ENCODE measurements at regions not wholly inside any gene's neighbourhood (a gene's known extent, or its start where the extent isn't known, plus 50 kb on each side); places are given as distances from the start of the nearest gene placed in this dataset.

GRCh38 chr14:40367717-40368116 lies 935.5 kb upstream of the FBXO33 start:
- Histone ChIP-seq H3K4me3 (ENCODE audit: low read depth in 2 of 2, low read length in 1 of 2) (no peak overlapping the region), H3K79me2 (ENCODE audit: insufficient read depth) (no peaks in the 10 kb centered on the region)

GRCh38 chr14:40365305-40365704 lies 933.1 kb upstream of the FBXO33 start:
- Histone ChIP-seq H3K79me2 (ENCODE audit: insufficient read depth) (no peaks in the 10 kb centered on the region), H3K27me3 (ENCODE audit: insufficient read depth) (no peaks in the 10 kb centered on the region), H3K4me1 (ENCODE audit: control insufficient read depth in 1 of 2, insufficient read depth in 2 of 2, low read depth in 1 of 2, low read length in 1 of 2) (no peaks in the 10 kb centered on the region), H3K27ac (ENCODE audit: low read depth in 2 of 2, low read length in 1 of 2) (no peak overlapping the region), H3K36me3 (replicated peaks in 1 of 2; ENCODE audit: control insufficient read depth in 1 of 2, insufficient read depth in 2 of 2, low read length in 1 of 2) (no peaks in the 10 kb centered on the region), H3K9me3 (no peaks in the 10 kb centered on the region), H3K4me3 (ENCODE audit: low read depth in 2 of 2, low read length in 1 of 2) (no peak overlapping the region), H3K9me2 (no peaks in the 10 kb centered on the region), H3K9ac (no peak overlapping the region), H3F3A (replicated peaks; ENCODE audit: insufficient read depth) (no peaks in the 10 kb centered on the region), H4K20me1 (ENCODE audit: insufficient read depth) (no peaks in the 10 kb centered on the region), H2AFZ (ENCODE audit: low read depth) (no peak overlapping the region), H3K4me2 (no peak overlapping the region)
- 4% methylated on average over 2 of the region's 2 CpGs for WGBS (ENCODE audit: low lambda C conversion rate)
- POLR2A ChIA-PET = no interaction called here
- CTCF ChIA-PET = no interaction called here
- no peak for DNase-seq
- no peak for TF ChIP-seq PBX3 (IDR thresholded peaks at IDR 0.05)
- TF ChIP-seq GABPA (IDR thresholded peaks at IDR 0.05; ENCODE audit: low read depth) = no peak
- TF ChIP-seq EP300 (IDR thresholded peaks at IDR 0.05; ENCODE audit: borderline replicate concordance in 1 of 2, low read depth in 1 of 2, low read length in 1 of 2) = no peak
- TF ChIP-seq YY1 (IDR thresholded peaks at IDR 0.05; ENCODE audit: low read depth) = no peak
- no peak for TF ChIP-seq CHD2 (IDR thresholded peaks at IDR 0.05; ENCODE audit: low read length, partially characterized antibody)
- no peak for TF ChIP-seq SMC3 (IDR thresholded peaks at IDR 0.05; ENCODE audit: low read depth, low read length)
- no peak for TF ChIP-seq RFX5 (IDR thresholded peaks at IDR 0.05; ENCODE audit: low read length)
- TF ChIP-seq SIN3A (IDR thresholded peaks at IDR 0.05; ENCODE audit: borderline replicate concordance, low read depth, low read length) = no peak
- TF ChIP-seq FOXJ3 (CRISPR knock-in tag; IDR thresholded peaks at IDR 0.05) = no peak
- TF ChIP-seq MEF2A (IDR thresholded peaks at IDR 0.05; ENCODE audit: borderline replicate concordance, low read depth) = no peak
- TF ChIP-seq TCF12 (IDR thresholded peaks at IDR 0.05) = no peak
- no peak for TF ChIP-seq TEAD4 (IDR thresholded peaks at IDR 0.05; ENCODE audit: borderline replicate concordance, insufficient read depth)
- no peak for TF ChIP-seq FOSL2 (IDR thresholded peaks at IDR 0.05; ENCODE audit: borderline replicate concordance, low read depth)
- TF ChIP-seq RXRA (IDR thresholded peaks at IDR 0.05; ENCODE audit: borderline replicate concordance, low read depth) = no peak
- no peak for TF ChIP-seq USF1 (IDR thresholded peaks at IDR 0.05; ENCODE audit: borderline replicate concordance, low read depth)

More at GRCh38 chr14:40367717-40368116, 935.5 kb upstream of the FBXO33 start:
- TF ChIP-seq SIN3A (IDR thresholded peaks at IDR 0.05; ENCODE audit: borderline replicate concordance, low read depth, low read length) (no peak), MXI1 (IDR thresholded peaks at IDR 0.05; ENCODE audit: low read depth, low read length) (no peak), POLR2AphosphoS5 (IDR thresholded peaks at IDR 0.05; ENCODE audit: low read depth, low read length) (no peak), TAF1 (IDR thresholded peaks at IDR 0.05; ENCODE audit: borderline replicate concordance, low read depth, low read length) (no peak), CHD2 (IDR thresholded peaks at IDR 0.05; ENCODE audit: low read length, partially characterized antibody) (no peak), GATA2 (CRISPR knock-in tag; IDR thresholded peaks at IDR 0.05) (no peak), TCF12 (IDR thresholded peaks at IDR 0.05) (no peak), SMC3 (IDR thresholded peaks at IDR 0.05; ENCODE audit: low read depth, low read length) (no peak), ELF1 (IDR thresholded peaks at IDR 0.05) (no peak), RAD21 (IDR thresholded peaks at IDR 0.05; ENCODE audit: low read length) (no peak), ZBTB33 (IDR thresholded peaks at IDR 0.05; ENCODE audit: borderline replicate concordance, low read depth) (no peak), RXRA (IDR thresholded peaks at IDR 0.05; ENCODE audit: borderline replicate concordance, low read depth) (no peak), IRF3 (IDR thresholded peaks at IDR 0.05; ENCODE audit: low read depth, low read length) (no peak), TEAD4 (IDR thresholded peaks at IDR 0.05; ENCODE audit: borderline replicate concordance, insufficient read depth) (no peak), EP300 (IDR thresholded peaks at IDR 0.05; ENCODE audit: borderline replicate concordance in 1 of 2, low read depth in 1 of 2, low read length in 1 of 2) (no peak), RFX5 (IDR thresholded peaks at IDR 0.05; ENCODE audit: low read length) (no peak)
- Histone ChIP-seq H3K36me3 (replicated peaks in 1 of 2; ENCODE audit: control insufficient read depth in 1 of 2, insufficient read depth in 2 of 2, low read length in 1 of 2) (no peaks in the 10 kb centered on the region), H3K27ac (ENCODE audit: low read depth in 2 of 2, low read length in 1 of 2) (no peak overlapping the region), H3F3A (replicated peaks; ENCODE audit: insufficient read depth) (no peaks in the 10 kb centered on the region), H4K20me1 (ENCODE audit: insufficient read depth) (no peaks in the 10 kb centered on the region), H3K4me2 (no peak overlapping the region), H3K9me2 (no peaks in the 10 kb centered on the region), H3K9ac (no peak overlapping the region), H3K9me3 (no peaks in the 10 kb centered on the region), H3K4me1 (ENCODE audit: control insufficient read depth in 1 of 2, insufficient read depth in 2 of 2, low read depth in 1 of 2, low read length in 1 of 2) (no peaks in the 10 kb centered on the region), H3K27me3 (ENCODE audit: insufficient read depth) (no peaks in the 10 kb centered on the region), H2AFZ (ENCODE audit: low read depth) (no peak overlapping the region)
- no peak for DNase-seq
- ChIA-PET POLR2A (no interaction called here), CTCF (no interaction called here)
